Fibroblast of lung (primary cell): ENCODE measurements at regions not wholly inside any gene's neighbourhood (a gene's known extent, or its start where the extent isn't known, plus 50 kb on each side); places are given as distances from the start of the nearest gene placed in this dataset.

Source experiments
- DNase-seq, 2 donors: peaks; one replicate each; pipeline versions ENCODE4 v3.0.0 to v3.0.0-alpha.2; 2010; ENCODE audit warnings: low read depth in 2 of 2
- H2AFZ ChIP-seq: 2 replicates; pipeline ENCODE4 v1.5.1; 2012; ENCODE audit warnings: low read length, control low read depth, inconsistent platforms
- H3K27ac ChIP-seq: 2 replicates; pipeline ENCODE4 v1.5.1; 2011; ENCODE audit warnings: low read length, control low read depth; ENCODE audit not compliant: insufficient read depth
- H3K27me3 ChIP-seq: 2 replicates; pipeline ENCODE4 v1.5.1; 2011; ENCODE audit warnings: mild to moderate bottlenecking, low read length; ENCODE audit not compliant: control insufficient read depth, insufficient read depth
- H3K36me3 ChIP-seq: 2 replicates; pipeline ENCODE4 v1.5.1; 2011; ENCODE audit warnings: low read length; ENCODE audit not compliant: control insufficient read depth, insufficient read depth
- H3K4me1 ChIP-seq: 2 replicates; pipeline ENCODE4 v1.5.1; 2011; ENCODE audit warnings: low read length; ENCODE audit not compliant: control insufficient read depth, insufficient read depth; ENCODE audit errors: extremely low read depth
- H3K4me2 ChIP-seq: 2 replicates; pipeline ENCODE4 v1.5.1; 2011; ENCODE audit warnings: low read length, control low read depth; ENCODE audit not compliant: insufficient read depth; ENCODE audit errors: extremely low read depth
- H3K4me3 ChIP-seq, 4 experiments: fragments of 200-600 bp in 1 of 4; sonication (generic) in 1 of 4; replicated peaks in 1 of 4; 2 replicates each; pipeline ENCODE4 v1.5.1; 2011 to 2016; ENCODE audit warnings: low read length in 4 of 4, low read depth in 3 of 4, mild to moderate bottlenecking in 3 of 4, control low read depth in 2 of 4, inconsistent platforms in 1 of 4, mixed read lengths in 1 of 4; ENCODE audit not compliant: insufficient read depth in 1 of 4; ENCODE audit errors: control extremely low read depth in 1 of 4
- H3K79me2 ChIP-seq: 2 replicates; pipeline ENCODE4 v1.5.1; 2012; ENCODE audit warnings: mild to moderate bottlenecking, low read length, inconsistent platforms; ENCODE audit not compliant: control insufficient read depth, insufficient read depth
- H3K9ac ChIP-seq: 2 replicates; pipeline ENCODE4 v1.5.1; 2011; ENCODE audit warnings: mild to moderate bottlenecking, low read length, control low read depth; ENCODE audit not compliant: insufficient read depth
- H3K9me3 ChIP-seq: 2 replicates; pipeline ENCODE4 v1.5.1; 2012; ENCODE audit warnings: low read depth, low read length; ENCODE audit not compliant: control insufficient read depth, insufficient read depth
- H4K20me1 ChIP-seq: 2 replicates; pipeline ENCODE4 v1.5.1; 2011; ENCODE audit warnings: low read length; ENCODE audit not compliant: control insufficient read depth, insufficient read depth; ENCODE audit errors: extremely low read depth
- CTCF ChIP-seq, 2 donors: IDR thresholded peaks in 1 of 2; conservative IDR thresholded peaks in 1 of 2; 1 replicate in 1 of 2; 2 replicates in 1 of 2; pipeline ENCODE4 v1.5.1; 2011 to 2012; ENCODE audit warnings: low read length in 2 of 2, control low read depth in 1 of 2, inconsistent platforms in 1 of 2, low read depth in 1 of 2, mild to moderate bottlenecking in 1 of 2
- EZH2 ChIP-seq: IDR thresholded peaks from 2 replicates; pipeline ENCODE4 v1.5.1; 2012; ENCODE audit warnings: low read length, control low read depth, mild to moderate bottlenecking; ENCODE audit errors: missing control alignments

- Histone ChIP-seq H2AFZ (no peak overlapping the region), H3K9ac (no peak overlapping the region)
- no peak for TF ChIP-seq EZH2
- TF ChIP-seq CTCF (conservative IDR thresholded peaks at IDR 0.05 in 1 of 2, IDR thresholded peaks at IDR 0.05 in 1 of 2; ENCODE audit: low read depth in 1 of 2, low read length in 2 of 2), result no peak
Measured at GRCh38 chr18:10141559-10141958, 227.7 kb downstream of the VAPA start.

GRCh38 chr18:10142056-10142455 is 228.2 kb downstream of the VAPA start:
- DNase-seq, result no peak
- no peaks in the 10 kb centered on the region for H3K27me3 ChIP-seq
- peaks cover 9% of the 10 kb centered on the region for H3K4me1 ChIP-seq
- H3K79me2 ChIP-seq, result no peaks in the 10 kb centered on the region
- TF ChIP-seq CTCF (conservative IDR thresholded peaks at IDR 0.05 in 1 of 2, IDR thresholded peaks at IDR 0.05 in 1 of 2; ENCODE audit: low read depth in 1 of 2, low read length in 2 of 2) (no peak), EZH2 (no peak)
- H2AFZ ChIP-seq, result no peak overlapping the region
- H3K9ac ChIP-seq, result no peak overlapping the region
- H3K4me2 ChIP-seq, result no peak overlapping the region
- no peak overlapping the region for H3K4me3 ChIP-seq
- H3K27ac ChIP-seq, result no peak overlapping the region
- H3K9me3 ChIP-seq, result no peaks in the 10 kb centered on the region
- H4K20me1 ChIP-seq, result no peaks in the 10 kb centered on the region
- H3K36me3 ChIP-seq, result no peaks in the 10 kb centered on the region

More at GRCh38 chr18:10141559-10141958, 227.7 kb downstream of the VAPA start:
- H3K36me3 ChIP-seq, result no peaks in the 10 kb centered on the region
- no peaks in the 10 kb centered on the region for H3K9me3 ChIP-seq
- H3K79me2 ChIP-seq, result no peaks in the 10 kb centered on the region
- H3K4me3 ChIP-seq, result no peak overlapping the region
- DNase-seq, result no peak
- H3K27ac ChIP-seq, result no peak overlapping the region
- H3K27me3 ChIP-seq, result no peaks in the 10 kb centered on the region
- no peaks in the 10 kb centered on the region for H4K20me1 ChIP-seq
- H3K4me1 ChIP-seq, result peaks cover 9% of the 10 kb centered on the region
- H3K4me2 ChIP-seq, result no peak overlapping the region

GRCh38 chr18:10142496-10143160 is 228.8 kb downstream of the VAPA start:
- H3K4me3 ChIP-seq, result no peak overlapping the region
- peaks cover 9% of the 10 kb centered on the region for H3K4me1 ChIP-seq
- H3K36me3 ChIP-seq, result no peaks in the 10 kb centered on the region
- no peak overlapping the region for H3K4me2 ChIP-seq
- H4K20me1 ChIP-seq, result no peaks in the 10 kb centered on the region
- no peaks in the 10 kb centered on the region for H3K9me3 ChIP-seq
- no peak overlapping the region for H2AFZ ChIP-seq
- DNase-seq, result peak; percentile 52 to 65
- H3K79me2 ChIP-seq, result no peaks in the 10 kb centered on the region
- no peak overlapping the region for H3K27ac ChIP-seq
- no peak for TF ChIP-seq CTCF (conservative IDR thresholded peaks at IDR 0.05 in 1 of 2, IDR thresholded peaks at IDR 0.05 in 1 of 2; ENCODE audit: low read depth in 1 of 2, low read length in 2 of 2)
- TF ChIP-seq EZH2, result no peak
- H3K27me3 ChIP-seq, result no peaks in the 10 kb centered on the region
- H3K9ac ChIP-seq, result no peak overlapping the region
